ENCODE measurements at regions not wholly inside any gene's neighbourhood (a gene's known extent, or its start where the extent isn't known, plus 50 kb on each side); places are given as distances from the start of the nearest gene placed in this dataset.

- no peak overlapping the region for H3K27ac ChIP-seq
- H3K27me3 ChIP-seq: no peaks in the 10 kb centered on the region
- DNase-seq: no peak
- WGBS, 2 donors (ENCODE audit: low coverage in 1 of 2): 92 to 95% methylated on average over 3 of the region's 3 CpGs
- no peaks in the 10 kb centered on the region for H3K4me1 ChIP-seq
- no peaks in the 10 kb centered on the region for H3K9me3 ChIP-seq
- in situ Hi-C loops (cut with MboI; ENCODE audit: low pct_ligation_motif_present in 1 of 4, low pct_unique_long_range_greater_than_20kb in 1 of 4, low sequenced_read_pairs in 3 of 4): no loop called here
- no peak overlapping the region for H3K4me3 ChIP-seq
- intact Hi-C loops (cut with DNase I; ENCODE audit: low total_unique reads): no loop called here
- no peaks in the 10 kb centered on the region for H3K36me3 ChIP-seq
- TF ChIP-seq POLR2AphosphoS5 (IDR thresholded peaks at IDR 0.05) (no peak), POLR2A (IDR thresholded peaks at IDR 0.05) (no peak), EP300 (IDR thresholded peaks at IDR 0.05; ENCODE audit: low read depth) (no peak)
- TF ChIP-seq, protein P1, sequence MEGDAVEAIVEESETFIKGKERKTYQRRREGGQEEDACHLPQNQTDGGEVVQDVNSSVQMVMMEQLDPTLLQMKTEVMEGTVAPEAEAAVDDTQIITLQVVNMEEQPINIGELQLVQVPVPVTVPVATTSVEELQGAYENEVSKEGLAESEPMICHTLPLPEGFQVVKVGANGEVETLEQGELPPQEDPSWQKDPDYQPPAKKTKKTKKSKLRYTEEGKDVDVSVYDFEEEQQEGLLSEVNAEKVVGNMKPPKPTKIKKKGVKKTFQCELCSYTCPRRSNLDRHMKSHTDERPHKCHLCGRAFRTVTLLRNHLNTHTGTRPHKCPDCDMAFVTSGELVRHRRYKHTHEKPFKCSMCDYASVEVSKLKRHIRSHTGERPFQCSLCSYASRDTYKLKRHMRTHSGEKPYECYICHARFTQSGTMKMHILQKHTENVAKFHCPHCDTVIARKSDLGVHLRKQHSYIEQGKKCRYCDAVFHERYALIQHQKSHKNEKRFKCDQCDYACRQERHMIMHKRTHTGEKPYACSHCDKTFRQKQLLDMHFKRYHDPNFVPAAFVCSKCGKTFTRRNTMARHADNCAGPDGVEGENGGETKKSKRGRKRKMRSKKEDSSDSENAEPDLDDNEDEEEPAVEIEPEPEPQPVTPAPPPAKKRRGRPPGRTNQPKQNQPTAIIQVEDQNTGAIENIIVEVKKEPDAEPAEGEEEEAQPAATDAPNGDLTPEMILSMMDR (IDR thresholded peaks at IDR 0.05): no peak
These were observed 1072.8 kb downstream of the PDHA2 start for GRCh38 chr4:96912716-96913115.

DNA sequence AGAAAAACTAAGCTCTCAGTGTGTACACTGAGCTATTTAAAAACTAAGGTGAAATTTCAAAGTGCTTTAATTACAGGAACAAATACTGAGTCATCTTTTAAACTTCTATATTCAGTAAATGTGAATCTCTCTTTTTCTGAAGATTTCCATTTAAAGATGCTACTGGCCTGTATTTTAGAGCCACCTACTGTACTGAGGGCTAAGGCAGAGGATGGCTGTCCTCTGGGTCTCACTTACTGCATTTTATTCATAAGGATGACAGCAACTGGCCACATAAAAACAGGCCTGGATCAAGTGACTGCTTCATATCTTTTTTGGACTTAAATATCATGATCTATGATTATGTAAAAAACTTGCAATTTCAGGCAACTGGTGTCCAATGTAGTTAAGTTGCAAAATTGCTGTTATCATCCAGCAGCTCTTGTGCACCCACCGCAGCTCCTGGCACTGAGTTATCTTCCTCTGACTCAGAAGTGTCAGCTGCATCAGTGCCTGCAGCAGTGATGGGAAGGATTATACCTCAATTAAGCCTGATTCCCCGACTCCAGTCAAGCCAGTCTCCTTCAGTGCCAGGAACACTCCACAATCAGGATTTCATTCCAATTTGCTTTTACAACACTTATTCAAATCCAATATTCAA lies 1073.7 kb downstream of the PDHA2 start:
- Histone ChIP-seq H3K4me3 (no peak overlapping the region), H3K4me1 (no peaks in the 10 kb centered on the region), H3K36me3 (no peaks in the 10 kb centered on the region), H3K9me3 (no peaks in the 10 kb centered on the region), H3K27ac (no peak overlapping the region), H3K27me3 (no peaks in the 10 kb centered on the region)
- TF ChIP-seq POLR2A (IDR thresholded peaks at IDR 0.05): no peak
- no peak for TF ChIP-seq EP300 (IDR thresholded peaks at IDR 0.05; ENCODE audit: low read depth)
- TF ChIP-seq, protein P1 (IDR thresholded peaks at IDR 0.05): no peak
- TF ChIP-seq POLR2AphosphoS5 (IDR thresholded peaks at IDR 0.05): no peak
- WGBS, 2 donors (ENCODE audit: low coverage in 1 of 2): 70 to 79% methylated on average over 2 of the region's 2 CpGs
- intact Hi-C loops (cut with DNase I; ENCODE audit: low total_unique reads) (no loop called here), in situ Hi-C loops (cut with MboI; ENCODE audit: low pct_ligation_motif_present in 1 of 4, low pct_unique_long_range_greater_than_20kb in 1 of 4, low sequenced_read_pairs in 3 of 4) (no loop called here)
- DNase-seq: no peak

DNA sequence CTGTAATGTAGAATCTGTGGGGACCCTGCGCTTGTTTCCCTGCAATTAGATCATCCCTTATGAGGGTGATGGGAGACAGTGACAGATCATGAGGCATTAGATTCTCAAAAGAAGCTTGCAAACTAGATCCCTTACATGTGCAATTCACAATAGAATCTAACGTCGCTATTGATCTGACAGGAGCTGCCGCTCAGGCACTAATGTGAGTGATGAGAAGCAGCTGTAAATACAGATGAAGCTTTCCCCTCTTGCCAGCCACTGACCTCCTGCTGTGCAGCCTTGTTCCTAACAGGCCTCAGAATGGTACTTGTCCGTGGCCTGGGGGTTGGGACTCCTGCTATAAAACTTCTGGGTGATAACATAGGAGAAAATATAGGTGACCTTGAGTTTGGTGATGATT lies 1076.8 kb downstream of the PDHA2 start:
- in situ Hi-C loops (cut with MboI; ENCODE audit: low pct_ligation_motif_present in 1 of 4, low pct_unique_long_range_greater_than_20kb in 1 of 4, low sequenced_read_pairs in 3 of 4): no loop called here

DNA sequence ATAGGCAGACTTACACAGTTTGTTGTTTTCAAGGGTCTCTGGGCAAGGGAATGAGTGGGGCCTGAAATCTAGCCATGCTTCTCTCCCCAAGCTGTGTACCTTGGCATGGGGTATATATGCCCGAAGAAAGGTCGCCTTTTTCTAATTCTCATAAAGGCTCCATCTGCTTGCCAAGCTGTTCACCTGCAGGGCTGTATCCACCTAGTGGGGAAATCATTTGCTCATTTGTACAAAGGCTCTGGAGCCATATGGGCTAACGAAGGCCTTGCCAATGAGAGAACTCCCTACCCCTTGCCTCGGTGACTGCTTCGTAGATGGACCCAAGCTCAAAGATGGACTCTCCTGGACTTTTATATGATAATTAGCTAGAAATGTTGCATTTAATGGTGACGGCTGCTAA lies 1097.0 kb downstream of the PDHA2 start:
- no peaks in the 10 kb centered on the region for H3K27me3 ChIP-seq
- H3K4me1 ChIP-seq: no peaks in the 10 kb centered on the region
- no peak overlapping the region for H3K27ac ChIP-seq
- H3K4me3 ChIP-seq: no peak overlapping the region
- DNase-seq: no peak
- in situ Hi-C loops (cut with MboI; ENCODE audit: low pct_ligation_motif_present in 1 of 4, low pct_unique_long_range_greater_than_20kb in 1 of 4, low sequenced_read_pairs in 3 of 4) (no loop called here), intact Hi-C loops (cut with DNase I; ENCODE audit: low total_unique reads) (no loop called here)
- no peaks in the 10 kb centered on the region for H3K36me3 ChIP-seq
- 85 to 97% methylated on average over 5 to 6 of the region's 6 CpGs for WGBS, 2 donors (ENCODE audit: low coverage in 1 of 2)
- TF ChIP-seq, protein P1 (IDR thresholded peaks at IDR 0.05): no peak
- TF ChIP-seq POLR2AphosphoS5 (IDR thresholded peaks at IDR 0.05): no peak
- no peak for TF ChIP-seq POLR2A (IDR thresholded peaks at IDR 0.05)
- TF ChIP-seq EP300 (IDR thresholded peaks at IDR 0.05; ENCODE audit: low read depth): no peak
- no peaks in the 10 kb centered on the region for H3K9me3 ChIP-seq

More for the DNA sequence above, 1076.8 kb downstream of the PDHA2 start:
- no peaks in the 10 kb centered on the region for H3K27me3 ChIP-seq
- H3K4me1 ChIP-seq: no peaks in the 10 kb centered on the region
- 69 to 75% methylated on average over 3 to 5 of the region's 5 CpGs for WGBS, 2 donors (ENCODE audit: low coverage in 1 of 2)
- DNase-seq: no peak
- no peaks in the 10 kb centered on the region for H3K9me3 ChIP-seq
- H3K27ac ChIP-seq: no peak overlapping the region
- no peak overlapping the region for H3K4me3 ChIP-seq
- H3K36me3 ChIP-seq: no peaks in the 10 kb centered on the region
- intact Hi-C loops (cut with DNase I; ENCODE audit: low total_unique reads): no loop called here
- TF ChIP-seq POLR2A (IDR thresholded peaks at IDR 0.05) (no peak), EP300 (IDR thresholded peaks at IDR 0.05; ENCODE audit: low read depth) (no peak), POLR2AphosphoS5 (IDR thresholded peaks at IDR 0.05) (no peak)
- TF ChIP-seq, protein P1 (IDR thresholded peaks at IDR 0.05): no peak

Data from transverse colon (tissue), 4 donors.